Pons (tissue), 1 donor: ENCODE measurements at regions not wholly inside any gene's neighbourhood (a gene's known extent, or its start where the extent isn't known, plus 50 kb on each side); places are given as distances from the start of the nearest gene placed in this dataset.
"Not testable (repeated sequence)": the region's sequence is repeated elsewhere in the genome, so short reads cannot be mapped to it uniquely, and the experiment has no call there.

Source experiments
- DNase-seq: peaks from one replicate; pipeline ENCODE4 v3.0.0-alpha.2; 2016; ENCODE audit warnings: low spot score

GRCh38 chr16:13809765-13810164 lies 110.2 kb upstream of the ERCC4 start:
- no peak for DNase-seq

GRCh38 chr16:13811834-13812233 lies 108.1 kb upstream of the ERCC4 start:
- no peak for DNase-seq

- DNase-seq, result no peak
Observed at GRCh38 chr16:13816701-13817100, 103.3 kb upstream of the ERCC4 start.

- DNase-seq, result no peak
Observed at GRCh38 chr16:13823501-13823900, 96.5 kb upstream of the ERCC4 start.

DNA sequence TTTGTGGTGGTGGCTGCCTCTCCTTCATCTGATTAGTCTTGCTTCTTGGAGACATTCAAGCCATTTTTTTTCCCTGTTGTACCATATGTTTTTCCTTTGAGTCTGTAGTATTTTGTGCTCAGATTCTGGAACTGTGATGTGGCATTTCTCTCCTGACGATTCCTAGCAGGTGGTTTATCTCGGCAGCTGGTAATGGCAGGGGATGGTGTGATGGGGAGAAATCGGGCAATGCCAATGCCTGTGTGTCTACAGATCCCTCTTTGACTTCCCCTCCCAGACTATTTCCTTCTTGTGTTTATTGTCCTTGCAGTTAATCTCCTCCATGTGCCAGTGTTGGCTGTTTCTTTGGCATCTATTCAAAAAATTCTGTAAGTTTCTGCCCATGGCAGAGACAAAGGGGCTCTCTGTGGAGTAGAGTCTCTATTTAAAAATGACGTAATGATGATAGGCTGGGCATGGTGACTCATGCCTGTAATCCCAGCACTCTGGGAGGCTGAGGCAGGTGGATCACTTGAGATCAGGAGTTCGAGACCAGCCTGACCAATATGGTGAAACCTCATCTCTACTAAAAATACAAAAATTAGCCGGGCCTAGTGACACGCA lies 90.2 kb upstream of the ERCC4 start:
- DNase-seq, result peak; percentile 41

DNA sequence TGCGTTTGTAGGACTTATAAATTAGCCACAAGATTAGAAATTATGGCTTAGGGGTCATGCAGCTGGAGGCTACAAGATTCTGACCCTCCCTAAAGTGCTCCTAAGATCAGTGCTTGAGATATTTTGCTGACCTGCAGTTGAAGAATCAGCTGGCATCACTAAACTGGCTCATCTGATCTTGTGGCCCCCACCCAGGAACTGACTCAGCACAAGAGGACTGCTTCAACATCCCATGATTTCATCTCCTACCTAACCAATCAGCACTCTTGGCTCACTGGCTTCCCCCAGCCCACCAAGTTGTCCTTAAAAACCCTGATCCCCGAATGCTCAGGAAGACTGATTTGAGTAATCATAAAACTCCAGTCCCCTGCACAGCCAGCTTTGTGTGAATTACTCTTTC lies 86.4 kb upstream of the ERCC4 start:
- no peak for DNase-seq

- DNase-seq, result no peak
Observed at GRCh38 chr16:13835387-13835786, 84.6 kb upstream of the ERCC4 start.

GRCh38 chr16:13835935-13836730 lies 83.8 kb upstream of the ERCC4 start:
- peak; percentile 1 for DNase-seq

GRCh38 chr16:13838401-13839190 lies 81.4 kb upstream of the ERCC4 start:
- peak; percentile 18 for DNase-seq

- no peak for DNase-seq
Observed at GRCh38 chr16:13839577-13839976, 80.4 kb upstream of the ERCC4 start.

- no peak for DNase-seq
Observed at GRCh38 chr16:13845232-13845631, 74.7 kb upstream of the ERCC4 start.

- DNase-seq, result no peak
Observed at GRCh38 chr16:13848795-13849194, 71.2 kb upstream of the ERCC4 start.

DNA sequence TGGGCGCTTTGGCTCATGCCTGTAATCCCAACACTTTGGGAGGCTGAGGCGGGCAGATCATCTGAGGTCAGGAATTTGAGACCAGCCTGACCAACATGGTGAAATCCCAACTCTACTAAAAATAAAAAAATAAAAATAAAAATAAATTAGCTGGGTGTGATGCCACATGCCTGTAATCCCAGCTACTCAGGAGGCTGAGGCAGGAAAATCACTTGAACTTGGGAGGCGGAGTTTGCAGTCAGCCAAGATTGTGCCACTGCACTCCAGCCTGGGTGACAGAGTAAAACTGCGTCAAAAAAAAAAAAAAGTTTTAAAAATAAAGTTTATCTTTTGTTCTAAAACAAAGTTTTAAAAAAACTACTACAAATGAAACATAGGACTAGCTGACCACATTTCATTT lies 69.8 kb upstream of the ERCC4 start:
- not testable (repeated sequence) for DNase-seq

GRCh38 chr16:13852827-13853226 lies 67.1 kb upstream of the ERCC4 start:
- no peak for DNase-seq

GRCh38 chr16:13856398-13856797 lies 63.6 kb upstream of the ERCC4 start:
- DNase-seq, result no peak

DNA sequence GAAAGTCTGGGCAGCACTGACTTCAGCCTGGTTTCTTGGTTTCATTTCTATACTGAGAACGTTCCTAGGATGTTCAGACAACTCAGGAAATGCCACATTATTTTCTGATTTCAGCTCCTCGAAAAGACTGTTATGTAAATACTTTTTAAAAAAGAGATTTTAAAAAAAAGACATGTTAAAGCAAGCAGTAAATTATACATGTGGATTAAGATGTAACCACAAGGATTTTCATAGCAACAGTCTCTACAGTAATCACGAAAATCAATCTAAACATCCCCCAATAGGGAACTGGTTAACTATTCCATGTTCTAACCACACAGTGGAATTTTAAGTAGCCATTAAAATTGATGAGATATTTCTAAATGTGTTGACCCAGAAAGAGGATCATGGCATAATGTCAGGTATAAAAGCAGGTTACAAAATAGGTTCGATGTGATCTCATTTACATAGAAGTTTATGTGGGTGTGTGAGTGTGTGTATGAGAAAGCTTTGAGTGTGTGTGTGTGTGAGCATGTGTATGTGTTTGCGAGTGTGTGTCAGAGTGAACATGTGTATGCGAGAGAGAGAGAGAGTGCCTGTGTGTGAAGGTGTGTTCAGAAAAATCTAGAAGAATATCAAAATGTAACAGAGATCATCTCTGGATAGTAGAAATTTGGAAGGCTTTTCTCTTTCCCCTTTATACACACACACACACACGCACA lies 63.0 kb upstream of the ERCC4 start:
- no peak for DNase-seq

DNA sequence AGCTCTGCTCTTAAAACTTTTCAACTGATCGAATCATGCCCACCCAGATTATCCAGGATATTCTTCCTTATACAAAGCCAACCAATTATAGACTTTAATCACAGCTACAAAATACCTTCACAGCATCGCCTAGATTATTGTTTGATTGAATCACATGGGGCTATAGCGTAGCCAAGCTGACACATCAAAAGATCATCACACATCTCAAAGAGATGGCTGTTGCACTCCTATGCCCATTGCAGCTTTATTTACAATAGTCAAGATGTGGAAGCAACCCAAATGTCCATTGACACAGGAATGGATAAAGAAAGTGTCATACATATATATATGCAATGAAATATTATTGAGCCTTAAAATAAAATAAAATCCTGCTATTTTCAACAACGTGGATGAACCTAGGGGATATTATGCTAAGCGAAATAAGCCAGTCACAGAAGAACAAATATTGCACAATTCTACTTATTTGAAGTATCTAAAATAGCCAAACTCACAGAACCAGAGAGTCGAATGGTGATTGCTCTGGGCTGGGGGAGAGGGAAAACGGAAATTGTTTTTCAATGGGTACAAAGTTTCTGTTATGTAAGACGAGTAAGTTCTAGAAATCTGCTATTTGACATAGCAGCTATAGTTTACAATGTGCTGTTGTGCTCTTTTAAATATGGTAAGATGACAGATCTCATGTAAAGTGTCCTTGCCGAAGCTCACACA lies 60.9 kb upstream of the ERCC4 start:
- DNase-seq, result no peak

DNA sequence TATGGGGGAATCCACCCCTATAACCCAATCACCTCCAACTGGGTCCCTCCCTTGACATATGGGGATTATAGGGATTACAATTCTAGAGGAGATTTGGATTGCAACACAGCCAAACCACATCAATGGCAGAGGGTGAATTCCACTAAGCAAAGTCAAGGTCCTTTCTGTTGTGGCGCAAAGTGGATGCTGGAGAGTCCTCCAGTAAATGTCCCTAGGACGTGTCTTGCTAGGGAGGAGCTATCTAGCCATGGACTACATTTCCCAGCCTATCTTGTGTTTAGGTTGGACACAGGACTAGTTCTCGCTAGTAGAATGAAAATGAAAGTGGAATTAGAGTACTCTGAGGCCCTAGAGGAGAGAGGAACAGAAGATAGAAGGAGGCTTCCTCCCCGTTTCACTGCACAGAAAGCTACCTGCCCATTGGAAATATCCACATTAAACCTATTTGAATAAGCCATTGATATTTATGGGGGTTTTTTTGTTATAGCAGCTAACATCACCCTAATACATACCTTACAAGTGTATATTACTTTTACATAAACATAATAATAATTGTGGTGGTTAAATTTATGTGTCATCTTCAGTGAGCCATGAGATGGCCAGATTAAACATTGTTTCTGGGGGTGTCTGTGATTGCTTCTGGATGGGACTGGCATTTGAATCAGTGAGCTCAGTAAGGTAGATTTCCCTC lies 56.7 kb upstream of the ERCC4 start:
- DNase-seq, result no peak

GRCh38 chr16:13864689-13865088 lies 55.3 kb upstream of the ERCC4 start:
- no peak for DNase-seq

GRCh38 chr16:13866073-13866472 lies 53.9 kb upstream of the ERCC4 start:
- DNase-seq, result peak; percentile 46
